HG02884 (cell line): ENCODE measurements at regions not wholly inside any gene's neighbourhood (a gene's known extent, or its start where the extent isn't known, plus 50 kb on each side); places are given as distances from the start of the nearest gene placed in this dataset.
"Not testable (repeated sequence)": the region's sequence is repeated elsewhere in the genome, so short reads cannot be mapped to it uniquely, and the experiment has no call there.

Source experiments
- ATAC-seq: cut with Tn5 transposase; IDR thresholded peaks from one replicate; pipeline ENCODE4 v1.9.1; 2021; ENCODE audit warnings: mild to moderate bottlenecking, moderate library complexity; ENCODE audit not compliant: unreplicated experiment

- no peak for ATAC-seq
Measured at GRCh38 chr14:65833267-65833880, 420.8 kb downstream of the FUT8 start.

GRCh38 chr14:65834051-65834450, 421.5 kb downstream of the FUT8 start:
- ATAC-seq, result no peak

- no peak for ATAC-seq
Measured at GRCh38 chr14:65834812-65835211, 422.3 kb downstream of the FUT8 start.

- ATAC-seq, result no peak
Measured at GRCh38 chr14:65835501-65835900, 423.0 kb downstream of the FUT8 start.

GRCh38 chr14:65838565-65838964, 426.0 kb downstream of the FUT8 start:
- ATAC-seq, result no peak

GRCh38 chr14:65840118-65840751, 427.7 kb downstream of the FUT8 start:
- ATAC-seq, result no peak

GRCh38 chr14:65840786-65841185, 428.3 kb downstream of the FUT8 start:
- ATAC-seq, result no peak

- no peak for ATAC-seq
Measured at GRCh38 chr14:65846196-65846868, 433.8 kb downstream of the FUT8 start.

GRCh38 chr14:65847075-65847847, 434.7 kb downstream of the FUT8 start:
- ATAC-seq, result peak; percentile 84

GRCh38 chr14:65847931-65848330, 435.4 kb downstream of the FUT8 start:
- ATAC-seq, result not testable (repeated sequence)

- no peak for ATAC-seq
Measured at GRCh38 chr14:65849091-65849490, 436.6 kb downstream of the FUT8 start.

GRCh38 chr14:65849558-65849957, 437.0 kb downstream of the FUT8 start:
- ATAC-seq, result no peak

- no peak for ATAC-seq
Measured at GRCh38 chr14:65850429-65851135, 438.1 kb downstream of the FUT8 start.

GRCh38 chr14:65852689-65853088, 440.2 kb downstream of the FUT8 start:
- ATAC-seq, result no peak

- no peak for ATAC-seq
Measured at GRCh38 chr14:65853407-65853955, 441.0 kb downstream of the FUT8 start.

GRCh38 chr14:65854215-65854614, 441.7 kb downstream of the FUT8 start:
- no peak for ATAC-seq

- ATAC-seq, result no peak
Measured at GRCh38 chr14:65860956-65861611, 448.6 kb downstream of the FUT8 start.

- ATAC-seq, result no peak
Measured at GRCh38 chr14:65864549-65864948, 452.0 kb downstream of the FUT8 start.

- ATAC-seq, result no peak
Measured at GRCh38 chr14:65864984-65865383, 452.5 kb downstream of the FUT8 start.

- ATAC-seq, result no peak
Measured at GRCh38 chr14:65866448-65866847, 453.9 kb downstream of the FUT8 start.
